OCI-LY3 (cell line): ENCODE measurements at regions not wholly inside any gene's neighbourhood (a gene's known extent, or its start where the extent isn't known, plus 50 kb on each side); places are given as distances from the start of the nearest gene placed in this dataset.

Experiments
- H2AFZ ChIP-seq: fragments of 200-600, 300-600 bp; shearing (Covaris generic); 2 replicates; pipeline ENCODE4 v1.6.0; 2014; ENCODE audit warnings: antibody characterized with exemption, low read depth, low read length
- H3K27ac ChIP-seq: fragments of 200-600, 300-600 bp; sonication (generic); 2 replicates; pipeline ENCODE4 v1.5.1; 2014; ENCODE audit warnings: mild to moderate bottlenecking, low read length, moderate library complexity, mixed read lengths
- H3K27me3 ChIP-seq: fragments of 200-600, 300-600 bp; sonication (generic); 2 replicates; pipeline ENCODE4 v1.6.1; 2014; ENCODE audit warnings: low read depth, low read length, mixed read lengths
- H3K36me3 ChIP-seq: fragments of 200-600, 300-600 bp; sonication (generic); replicated peaks from 2 replicates; pipeline ENCODE3; 2014; ENCODE audit warnings: low read depth, low read length, mixed read lengths
- H3K4me1 ChIP-seq: fragments of 300-600, 200-600 bp; sonication (generic); 2 replicates; pipeline ENCODE4 v1.6.1; 2014; ENCODE audit warnings: low read length, mixed read lengths
- H3K4me2 ChIP-seq: fragments of 200-600, 300-600 bp; sonication (generic); 2 replicates; pipeline ENCODE4 v1.6.1; 2014; ENCODE audit warnings: low read length, mixed read lengths
- H3K4me3 ChIP-seq: fragments of 300-600, 200-600 bp; sonication (generic); 2 replicates; pipeline ENCODE4 v1.5.1; 2014; ENCODE audit warnings: antibody characterized with exemption, mild to moderate bottlenecking, low read length, moderate library complexity
- H3K79me2 ChIP-seq: fragments of 300-600, 200-600 bp; shearing (Covaris generic); 2 replicates; pipeline ENCODE4 v1.6.1; 2014; ENCODE audit warnings: mild to moderate bottlenecking, low read length, mixed read lengths
- H3K9ac ChIP-seq: fragments of 300-600, 200-600 bp; shearing (Covaris generic); 2 replicates; pipeline ENCODE4 v1.6.0; 2014; ENCODE audit warnings: mild to moderate bottlenecking, low read length, moderate library complexity
- H3K9me3 ChIP-seq: fragments of 200-600, 300-600 bp; shearing (Covaris generic); 2 replicates; pipeline ENCODE4 v1.6.1; 2014; ENCODE audit warnings: low read length, mixed read lengths; ENCODE audit not compliant: insufficient read depth
- H4K20me1 ChIP-seq: fragments of 200-600, 300-600 bp; sonication (generic); 2 replicates; pipeline ENCODE4 v1.6.1; 2016; ENCODE audit warnings: low read length, mixed read lengths; ENCODE audit not compliant: insufficient read depth
- CTCF ChIP-seq: fragments of 200-600, 300-600 bp; sonication (generic); IDR thresholded peaks from 2 replicates; pipeline ENCODE4 v1.5.1; 2014; ENCODE audit warnings: antibody characterized with exemption, low read length, low read depth
- EZH2phosphoT487 ChIP-seq: fragments of 200-600 bp; shearing (Covaris generic); IDR thresholded peaks from 2 replicates; pipeline ENCODE4 v1.6.1; 2018; ENCODE audit warnings: antibody characterized with exemption, mixed run types, low read depth

- H3K79me2 ChIP-seq: no peaks in the 10 kb centered on the region
- no peak overlapping the region for H3K9ac ChIP-seq
- H3K36me3 ChIP-seq: no peaks in the 10 kb centered on the region
- TF ChIP-seq CTCF: no peak
- no peak for TF ChIP-seq EZH2phosphoT487
- no peak overlapping the region for H3K27ac ChIP-seq
- H3K9me3 ChIP-seq: no peaks in the 10 kb centered on the region
- no peak overlapping the region for H3K4me2 ChIP-seq
- H3K4me3 ChIP-seq: no peak overlapping the region
- H3K4me1 ChIP-seq: no peaks in the 10 kb centered on the region
- H2AFZ ChIP-seq: no peak overlapping the region
- H3K27me3 ChIP-seq: no peaks in the 10 kb centered on the region
- no peaks in the 10 kb centered on the region for H4K20me1 ChIP-seq
Measured at GRCh38 chr16:64278196-64278595, 843.7 kb downstream of the CDH11 start.

GRCh38 chr16:64276646-64277045 lies 845.2 kb downstream of the CDH11 start:
- Histone ChIP-seq H3K4me2 (no peak overlapping the region), H3K27me3 (no peaks in the 10 kb centered on the region), H4K20me1 (no peaks in the 10 kb centered on the region), H3K9ac (no peak overlapping the region), H3K27ac (no peak overlapping the region), H3K9me3 (no peaks in the 10 kb centered on the region), H3K36me3 (no peaks in the 10 kb centered on the region), H3K4me3 (no peak overlapping the region), H3K4me1 (no peaks in the 10 kb centered on the region), H3K79me2 (no peaks in the 10 kb centered on the region), H2AFZ (no peak overlapping the region)
- TF ChIP-seq EZH2phosphoT487 (no peak), CTCF (no peak)

GRCh38 chr16:64272028-64272427 lies 849.8 kb downstream of the CDH11 start:
- H4K20me1 ChIP-seq: no peaks in the 10 kb centered on the region
- no peak overlapping the region for H3K4me2 ChIP-seq
- H3K4me3 ChIP-seq: no peak overlapping the region
- no peaks in the 10 kb centered on the region for H3K79me2 ChIP-seq
- H3K27me3 ChIP-seq: no peaks in the 10 kb centered on the region
- H3K4me1 ChIP-seq: no peaks in the 10 kb centered on the region
- H3K9me3 ChIP-seq: no peaks in the 10 kb centered on the region
- no peak overlapping the region for H3K9ac ChIP-seq
- no peak overlapping the region for H3K27ac ChIP-seq
- TF ChIP-seq CTCF (no peak), EZH2phosphoT487 (no peak)
- H2AFZ ChIP-seq: no peak overlapping the region
- H3K36me3 ChIP-seq: no peaks in the 10 kb centered on the region

GRCh38 chr16:64269756-64270155 lies 852.1 kb downstream of the CDH11 start:
- Histone ChIP-seq H4K20me1 (no peaks in the 10 kb centered on the region), H3K79me2 (no peaks in the 10 kb centered on the region), H3K27me3 (no peaks in the 10 kb centered on the region), H2AFZ (no peak overlapping the region), H3K27ac (no peak overlapping the region), H3K4me2 (no peak overlapping the region), H3K4me1 (no peaks in the 10 kb centered on the region), H3K9ac (no peak overlapping the region), H3K36me3 (no peaks in the 10 kb centered on the region), H3K4me3 (no peak overlapping the region), H3K9me3 (no peaks in the 10 kb centered on the region)
- TF ChIP-seq EZH2phosphoT487 (no peak), CTCF (no peak)
